HG03558 (cell line): ENCODE measurements at regions not wholly inside any gene's neighbourhood (a gene's known extent, or its start where the extent isn't known, plus 50 kb on each side); places are given as distances from the start of the nearest gene placed in this dataset.
"Not testable (repeated sequence)": the region's sequence is repeated elsewhere in the genome, so short reads cannot be mapped to it uniquely, and the experiment has no call there.

Experiments used
- ATAC-seq: cut with Tn5 transposase; IDR thresholded peaks from one replicate; pipeline ENCODE4 v1.9.1; 2021; ENCODE audit warnings: moderate number of reproducible peaks; ENCODE audit not compliant: unreplicated experiment; ENCODE audit errors: extremely low read depth

DNA sequence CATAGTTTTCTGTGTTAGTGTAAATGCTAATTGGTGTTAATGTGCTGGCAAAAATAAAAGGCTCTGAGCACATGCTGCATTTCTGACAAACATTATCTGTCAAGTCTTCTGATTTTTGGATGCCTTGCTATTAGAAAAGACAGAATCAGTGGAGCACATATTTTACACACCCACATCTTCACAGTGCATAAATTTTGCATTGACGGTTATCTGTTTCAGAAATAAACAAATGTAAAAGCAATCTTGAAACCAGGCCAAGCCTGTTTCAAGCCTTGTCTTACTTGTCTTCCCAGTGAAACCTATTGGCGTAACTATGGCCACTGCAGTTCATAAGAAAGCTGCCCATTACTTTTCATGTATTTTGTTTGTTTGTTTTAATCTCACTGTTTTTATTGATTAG lies 333.7 kb upstream of the CDH19 start:
- no peak for ATAC-seq

DNA sequence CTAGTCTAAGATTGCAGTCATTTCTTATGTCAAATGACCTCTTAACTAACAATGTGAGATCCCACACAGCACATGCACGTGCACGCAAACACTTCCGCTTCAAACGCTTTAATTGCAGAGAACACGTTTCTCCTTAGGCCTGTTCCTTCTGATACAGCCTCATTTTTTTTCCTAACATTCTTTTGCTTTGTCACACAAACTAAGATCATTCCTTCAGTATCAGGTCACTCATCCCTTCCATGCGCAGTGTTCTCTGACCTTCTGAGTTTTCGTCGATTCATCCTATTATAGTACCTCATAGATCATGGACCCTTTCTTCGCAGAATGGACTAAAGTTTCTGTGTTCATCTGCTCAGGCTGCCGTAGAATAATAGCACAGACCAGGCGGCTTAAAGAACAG lies 327.1 kb upstream of the CDH19 start:
- ATAC-seq, result no peak

DNA sequence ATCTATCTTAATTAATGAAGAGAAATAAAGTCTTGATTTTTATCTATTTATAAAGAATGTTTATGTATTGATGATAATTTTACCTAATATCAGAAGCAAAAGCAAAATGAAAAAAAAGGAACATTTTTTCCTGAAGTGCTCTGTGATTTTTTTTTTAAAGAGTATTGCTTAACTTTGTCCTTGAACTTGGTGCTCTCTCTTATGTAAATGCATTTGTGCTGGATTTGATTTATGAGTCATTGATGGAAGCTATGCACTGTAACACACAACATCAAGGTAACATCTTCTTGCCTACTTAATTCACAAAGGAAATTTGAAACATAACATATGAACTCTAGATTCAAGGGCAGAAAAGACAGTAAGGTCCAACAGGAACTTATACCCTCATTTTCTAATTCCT lies 312.9 kb upstream of the CDH19 start:
- ATAC-seq, result no peak

DNA sequence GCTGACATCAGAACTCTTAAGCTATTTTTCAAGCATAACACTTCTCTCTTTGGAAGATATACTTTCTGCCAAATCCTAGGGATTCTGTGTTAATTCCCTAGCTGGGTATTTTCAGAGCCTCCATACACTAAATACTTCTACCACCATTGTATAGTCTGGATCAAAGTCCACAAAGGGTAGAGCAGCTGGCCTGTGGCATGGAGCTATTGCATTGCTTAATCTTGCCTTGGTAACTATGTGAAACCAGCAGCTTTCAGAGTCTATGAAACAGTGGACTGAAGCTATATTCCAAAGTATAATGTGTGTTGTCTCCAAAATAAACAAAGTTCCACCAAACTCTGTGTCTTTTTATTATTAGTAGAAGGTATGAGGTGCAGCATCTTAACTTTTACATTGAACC lies 296.9 kb upstream of the CDH19 start:
- no peak for ATAC-seq

DNA sequence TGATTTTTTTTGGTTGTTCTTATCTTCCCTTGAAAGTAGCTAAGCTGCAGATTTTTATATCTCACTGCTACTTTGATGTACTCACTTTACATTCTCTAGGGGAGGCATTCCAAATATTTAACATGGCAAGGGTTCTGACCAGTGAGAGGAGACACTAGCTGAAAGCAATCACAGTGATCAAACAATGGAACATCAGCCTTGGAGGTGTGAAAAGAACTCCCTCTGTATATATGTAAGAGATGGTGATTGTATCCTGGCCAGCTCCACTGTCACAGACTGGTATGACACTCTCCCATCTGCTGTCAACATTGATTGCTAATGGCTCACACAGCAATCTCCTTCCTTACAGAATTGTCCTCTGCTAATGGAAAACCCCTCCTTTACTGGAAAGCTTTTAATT lies 291.7 kb upstream of the CDH19 start:
- ATAC-seq, result no peak

DNA sequence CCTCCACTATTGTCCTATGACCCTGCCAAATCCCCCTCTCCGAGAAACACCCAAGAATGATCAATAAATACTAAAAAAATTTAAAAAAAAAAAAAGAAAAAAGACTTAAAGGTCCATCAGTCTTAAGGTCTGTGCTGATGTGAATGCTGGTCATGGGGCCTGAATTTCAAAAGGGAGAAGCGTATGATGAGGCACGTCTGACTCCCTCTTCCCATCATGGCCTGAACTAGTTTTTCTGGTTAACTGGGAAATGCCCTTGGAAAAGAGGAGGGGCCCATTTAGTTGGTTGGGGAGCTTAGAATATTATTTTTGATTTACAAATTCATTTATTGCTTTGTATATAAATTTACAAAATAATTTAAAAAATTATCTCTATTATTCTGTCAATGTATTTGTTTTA lies 291.0 kb upstream of the CDH19 start:
- no peak for ATAC-seq

DNA sequence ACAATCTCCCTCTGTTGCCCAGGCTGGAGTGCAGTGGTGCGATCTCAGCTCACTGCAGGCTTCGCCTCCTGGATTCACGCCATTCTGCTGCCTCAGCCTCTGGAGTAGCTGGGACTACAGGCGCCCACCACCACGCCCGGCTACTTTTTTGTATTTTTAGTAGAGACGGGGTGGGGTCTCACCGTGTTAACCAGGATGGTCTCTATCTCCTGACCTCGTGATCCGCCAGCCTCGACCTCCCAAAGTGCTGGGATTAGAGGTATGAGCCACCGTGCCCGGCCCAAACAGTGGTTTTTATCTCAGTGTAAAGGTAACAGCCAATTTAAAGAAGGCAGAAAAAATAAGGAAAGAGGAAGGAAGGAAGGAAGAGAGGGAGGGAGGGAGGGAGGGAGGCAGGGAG lies 288.5 kb upstream of the CDH19 start:
- ATAC-seq, result not testable (repeated sequence)

DNA sequence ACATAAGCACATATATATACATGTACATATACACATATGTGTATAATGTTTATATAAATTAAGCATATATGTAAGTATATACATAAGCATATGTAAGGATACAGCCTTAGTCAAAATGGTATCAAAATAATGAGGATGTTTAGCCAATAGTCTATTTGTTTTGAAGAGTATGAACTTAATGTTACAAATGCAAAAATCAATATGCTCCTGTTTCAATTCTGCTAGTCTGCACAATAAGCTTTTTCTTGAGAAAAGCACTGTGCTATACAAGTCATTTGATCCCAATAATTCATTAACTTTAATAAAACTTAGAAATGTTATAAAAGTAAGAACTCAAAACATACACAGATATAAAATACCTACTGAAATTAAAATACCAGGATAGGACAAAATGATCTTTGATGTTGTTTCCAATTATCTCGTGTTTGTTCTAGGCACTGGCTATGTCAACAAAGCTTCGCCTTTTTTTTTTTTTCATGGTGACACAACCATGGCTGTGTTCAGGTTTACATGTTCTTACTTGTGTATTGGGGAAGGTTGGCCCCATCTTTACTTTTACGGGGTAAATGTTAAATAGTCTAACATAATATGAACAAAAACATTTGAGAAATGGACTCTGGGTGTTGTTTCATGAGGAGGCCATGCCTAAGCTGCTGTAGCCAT lies 271.1 kb upstream of the CDH19 start:
- no peak for ATAC-seq

DNA sequence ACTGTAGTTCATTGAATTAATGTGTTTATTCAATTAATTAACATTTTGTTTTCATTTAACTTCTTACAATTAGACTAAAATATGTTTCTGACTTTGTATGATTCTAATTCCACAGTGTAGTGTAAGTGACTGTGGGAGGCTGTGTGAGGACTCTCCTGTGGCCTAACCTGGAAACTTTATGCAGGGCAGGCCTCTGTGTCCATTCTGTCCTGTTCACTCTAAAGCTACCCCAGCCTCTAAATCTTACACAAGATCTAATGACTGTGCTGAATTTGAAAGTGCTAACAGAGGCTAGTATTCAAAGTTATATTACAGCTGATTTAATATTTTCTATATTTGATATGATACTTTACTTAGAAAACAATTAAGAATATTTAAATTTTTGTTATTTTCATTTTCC lies 270.5 kb upstream of the CDH19 start:
- ATAC-seq, result no peak

DNA sequence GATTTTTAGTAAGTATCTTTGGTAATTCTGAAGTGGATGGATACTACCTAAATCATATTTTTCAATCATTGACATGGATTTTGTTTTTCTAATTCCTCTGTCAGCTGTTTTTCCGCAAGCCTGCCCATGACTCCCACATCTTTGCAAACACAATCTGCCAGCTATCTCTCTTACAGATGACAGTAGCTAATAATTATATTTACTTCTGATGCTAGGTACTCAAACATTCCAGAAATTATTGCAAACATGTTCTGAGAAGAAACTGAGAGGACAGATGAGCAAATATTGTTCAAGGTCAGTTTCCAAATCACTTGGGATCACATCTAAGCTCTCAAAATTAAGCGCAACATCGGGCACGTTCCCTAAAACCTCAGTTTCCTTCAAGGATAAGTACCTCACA lies 270.0 kb upstream of the CDH19 start:
- ATAC-seq, result no peak

DNA sequence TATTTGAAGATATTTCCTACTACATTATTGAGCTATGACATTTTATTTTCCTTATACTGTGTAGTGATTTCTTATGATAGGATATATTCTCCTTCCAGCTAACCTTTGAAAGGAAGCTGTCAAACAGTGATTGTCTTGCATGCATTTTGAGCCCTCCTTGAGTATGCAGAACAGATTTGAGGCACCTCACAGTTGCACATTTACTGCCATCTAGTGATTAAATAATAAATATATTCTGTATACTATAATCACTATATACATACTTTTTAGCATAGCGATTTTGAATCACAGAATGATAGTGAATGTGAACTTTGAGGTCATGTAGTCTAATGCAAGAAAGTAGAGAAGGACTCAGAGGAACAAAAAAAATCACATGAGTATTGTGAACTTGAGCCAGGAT lies 268.4 kb upstream of the CDH19 start:
- no peak for ATAC-seq

DNA sequence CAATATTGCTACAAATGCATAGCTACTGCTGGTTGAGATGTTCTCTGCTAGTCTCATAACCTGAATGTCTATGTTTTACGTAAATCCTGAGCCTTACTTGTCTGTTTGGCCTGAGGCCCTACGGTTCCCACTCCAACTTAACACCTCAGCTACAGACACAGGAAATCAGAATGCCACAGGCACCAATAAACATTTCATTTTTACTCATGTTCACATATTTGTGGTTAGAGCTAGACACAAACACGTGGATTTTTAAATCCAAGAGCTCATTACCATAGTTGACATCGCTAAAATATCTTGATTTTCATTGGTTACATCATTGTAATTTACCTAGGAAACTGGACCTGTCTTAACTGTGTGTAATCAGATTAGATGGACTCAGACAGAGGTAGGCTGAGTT lies 263.8 kb upstream of the CDH19 start:
- no peak for ATAC-seq

DNA sequence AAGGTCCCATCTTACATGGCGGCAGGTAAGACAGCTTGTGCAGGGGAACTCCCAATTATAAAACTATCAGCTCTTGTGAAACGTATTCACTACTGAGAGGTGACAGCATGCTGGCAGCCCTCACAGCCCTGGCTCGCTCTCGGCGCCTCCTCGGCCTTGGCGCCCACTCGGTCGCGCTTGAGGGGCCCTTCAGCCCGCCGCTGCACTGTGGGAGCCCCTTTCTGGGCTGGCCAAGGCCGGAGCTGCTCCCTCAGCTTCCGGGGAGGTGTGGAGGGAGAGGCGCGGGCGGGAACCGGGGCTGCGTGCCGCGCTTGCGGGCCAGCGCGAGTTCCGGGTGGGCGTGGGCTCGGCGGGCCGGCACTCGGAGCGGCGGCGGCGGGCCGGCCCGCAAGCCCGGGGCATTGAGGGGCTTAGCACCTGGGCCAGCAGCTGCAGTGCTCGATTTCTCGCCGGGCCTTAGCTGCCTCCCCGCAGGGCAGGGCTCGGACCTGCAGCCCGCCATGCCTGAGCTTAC lies 262.6 kb upstream of the CDH19 start:
- ATAC-seq, result not testable (repeated sequence)

DNA sequence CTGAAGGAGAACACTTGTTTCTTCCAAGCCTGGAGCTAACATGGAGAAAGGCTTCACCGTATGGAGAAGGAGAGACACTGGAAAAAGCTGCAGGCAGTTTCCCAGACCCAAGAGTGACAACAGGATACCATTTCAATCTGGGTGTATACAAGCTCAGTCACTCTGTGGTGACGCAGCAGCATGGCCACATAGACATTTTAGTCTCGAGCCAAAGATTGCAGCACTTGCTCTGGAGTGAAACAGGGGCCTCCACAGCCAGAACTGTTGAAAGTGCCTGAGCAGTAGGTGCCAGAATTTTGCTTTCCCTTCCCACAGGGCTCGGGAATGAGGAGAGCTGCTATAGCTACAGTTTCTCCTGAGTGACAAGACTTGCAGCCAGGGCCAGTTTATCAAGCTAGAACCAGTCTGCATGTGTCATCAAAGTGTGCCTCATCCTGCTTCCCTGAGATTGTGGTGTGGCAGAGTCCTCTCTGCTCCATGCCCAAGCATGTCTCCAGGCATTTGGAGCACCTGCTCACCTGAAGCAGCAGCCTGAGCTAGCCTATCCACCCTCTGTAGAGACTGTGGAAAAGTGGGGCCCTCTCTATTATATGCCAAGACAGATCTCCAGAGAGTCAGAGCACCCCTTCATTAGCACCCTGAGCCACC lies 234.6 kb upstream of the CDH19 start:
- no peak for ATAC-seq

DNA sequence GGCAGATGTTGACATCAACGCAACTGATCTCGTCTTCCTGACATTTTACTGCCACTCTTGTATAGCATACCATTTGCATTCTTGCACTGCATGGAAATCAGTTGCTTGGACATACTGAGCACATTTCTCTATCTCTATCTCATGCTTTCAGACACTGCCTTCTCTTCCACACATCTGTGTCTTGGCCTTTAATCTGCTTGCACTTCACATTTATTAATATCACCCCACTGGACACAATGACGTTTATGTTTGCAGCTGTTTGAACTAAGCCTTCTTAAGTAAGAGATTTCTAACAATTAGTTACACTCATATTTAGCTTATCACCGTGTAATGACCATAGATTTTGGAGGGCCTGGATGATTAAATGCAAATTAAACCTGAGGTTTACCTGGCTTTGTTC lies 229.8 kb upstream of the CDH19 start:
- no peak for ATAC-seq

DNA sequence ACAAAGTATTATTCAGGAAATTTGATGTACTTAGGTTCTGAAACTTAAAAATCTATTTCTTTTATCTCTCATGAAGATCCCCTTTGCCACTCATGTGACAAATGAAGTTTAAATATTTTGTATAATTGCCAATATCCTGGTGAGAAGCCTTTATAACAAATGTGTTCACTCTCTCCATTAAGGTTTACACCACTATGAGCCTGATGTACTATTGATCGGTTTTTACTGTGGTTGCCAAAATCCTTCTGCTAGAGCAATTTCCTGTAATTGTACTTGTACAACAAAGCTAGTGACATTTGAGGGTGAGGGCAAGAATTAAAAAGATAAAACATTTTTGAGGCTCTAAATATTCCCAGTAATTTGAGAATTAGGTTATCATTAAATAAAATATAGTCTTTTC lies 222.3 kb upstream of the CDH19 start:
- no peak for ATAC-seq

DNA sequence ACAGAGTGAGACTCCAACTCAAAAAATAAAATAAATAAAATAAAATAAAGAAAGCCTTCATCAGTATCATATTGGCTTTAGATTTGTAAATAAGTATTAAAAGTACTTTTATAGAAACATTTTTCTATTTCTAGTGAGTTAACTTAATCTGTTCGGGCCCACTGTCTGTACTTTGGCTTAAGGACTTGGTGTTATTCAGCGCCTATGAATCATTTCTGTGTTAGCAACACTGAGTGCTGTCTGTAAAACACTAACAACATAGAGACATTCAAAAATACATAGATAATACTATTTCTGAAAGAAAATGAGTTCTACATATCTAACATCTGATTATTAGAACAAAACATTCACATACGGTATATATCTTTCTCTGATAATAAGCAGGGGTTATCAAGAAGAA lies 221.5 kb upstream of the CDH19 start:
- ATAC-seq, result no peak

DNA sequence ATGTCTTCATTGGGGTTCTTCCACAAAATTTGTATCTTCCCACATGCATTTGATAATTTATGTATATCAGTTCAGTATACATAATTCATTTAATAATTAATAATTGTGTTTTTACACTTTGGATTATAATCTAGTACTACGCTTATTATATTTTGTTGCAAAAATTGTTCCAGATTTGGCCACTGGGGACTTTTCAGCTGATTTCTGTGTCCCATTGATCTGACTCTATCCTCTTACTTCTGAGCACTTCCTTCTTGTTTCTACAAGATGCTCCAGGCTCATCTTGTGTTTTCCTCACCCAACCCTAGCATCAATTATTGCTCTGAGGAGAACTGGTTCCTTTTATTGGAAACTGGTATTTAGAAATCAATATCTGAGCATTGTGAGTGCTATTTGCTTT lies 215.3 kb upstream of the CDH19 start:
- ATAC-seq, result no peak

DNA sequence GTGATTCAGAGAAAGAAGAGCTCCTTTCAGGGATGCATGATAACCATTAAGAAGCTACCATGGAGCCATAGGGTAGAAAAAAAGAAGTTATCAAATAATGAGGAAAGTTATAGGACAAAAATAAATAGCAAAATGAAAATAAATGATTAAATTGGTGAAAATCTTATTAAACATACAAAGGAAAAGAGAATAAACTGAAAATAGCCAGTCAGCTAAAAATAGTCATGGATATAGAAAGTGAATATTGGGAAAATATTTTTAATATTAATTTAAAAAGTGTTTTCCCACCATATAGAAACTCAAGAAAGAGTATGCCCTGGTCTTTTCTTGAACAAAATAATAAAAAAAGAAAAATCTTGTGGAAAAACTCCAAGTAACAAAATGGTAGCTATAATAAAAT lies 209.2 kb upstream of the CDH19 start:
- ATAC-seq, result no peak

DNA sequence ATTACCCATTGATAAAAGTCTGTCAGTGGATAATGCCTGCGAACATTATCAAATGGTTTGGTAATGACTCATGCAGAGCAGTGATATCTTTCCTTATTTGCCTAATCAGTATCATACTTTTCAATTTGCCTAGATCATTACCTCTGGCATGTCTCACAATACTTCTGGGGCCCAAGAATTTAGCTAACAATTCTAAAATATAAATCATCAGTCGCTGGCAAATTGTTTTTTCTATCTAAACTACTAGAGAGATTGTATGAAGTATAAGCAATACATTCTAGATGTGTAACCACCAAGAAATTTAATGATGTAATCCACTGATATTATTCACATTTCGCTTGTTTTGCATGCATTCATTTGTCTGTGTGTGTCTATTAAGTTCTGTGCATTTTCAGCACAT lies 191.2 kb upstream of the CDH19 start:
- no peak for ATAC-seq

DNA sequence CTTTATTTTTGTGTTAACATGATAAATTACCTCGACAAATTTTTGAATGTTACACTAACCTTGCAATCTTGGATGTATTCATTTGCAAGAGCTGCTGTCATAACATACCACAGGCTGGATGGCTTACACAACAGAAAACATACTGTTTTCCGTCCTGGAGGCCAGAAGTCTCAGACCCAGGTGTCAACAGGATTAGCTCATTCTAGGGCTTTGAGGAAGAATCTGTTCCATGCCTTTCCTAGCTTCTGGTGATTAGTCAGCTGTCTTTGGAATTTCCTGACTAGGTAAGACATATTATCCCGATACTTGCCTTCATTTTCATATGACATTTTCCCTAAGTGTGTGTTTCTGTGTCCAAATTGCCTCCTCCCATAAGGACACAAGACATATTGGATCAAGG lies 188.6 kb upstream of the CDH19 start:
- no peak for ATAC-seq

DNA sequence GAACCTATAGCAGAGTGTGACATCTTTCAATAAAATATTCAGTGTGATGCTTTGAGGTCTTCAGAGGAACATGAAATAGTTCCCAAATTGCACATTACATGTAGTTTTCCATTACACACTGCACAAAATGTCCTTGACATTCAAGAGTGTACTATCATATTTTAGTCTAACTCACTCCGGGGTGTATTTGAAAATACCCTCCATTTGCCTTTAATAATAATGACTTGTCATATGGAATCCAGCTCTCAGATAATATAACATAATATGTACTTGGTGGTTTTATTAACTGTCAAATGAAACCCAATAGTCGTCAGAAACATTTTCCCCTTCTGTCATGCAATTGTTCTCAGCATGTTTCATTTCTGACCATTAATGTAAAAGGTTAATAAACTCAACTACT lies 176.7 kb upstream of the CDH19 start:
- no peak for ATAC-seq
